GM12878 (cell line): ENCODE measurements at regions not wholly inside any gene's neighbourhood (a gene's known extent, or its start where the extent isn't known, plus 50 kb on each side); places are given as distances from the start of the nearest gene placed in this dataset.

Experiments used
- ATAC-seq: fragments of 200-7000 bp; cut with Tn5 transposase; 3 replicates; pipeline ENCODE4 v1.9.1; 2020; ENCODE audit warnings: mild to moderate bottlenecking, moderate library complexity
- BruUV-seq: library from RNA; stranded (reverse); fragments of 400-500 nt; replicated peaks from 2 replicates; lab custom pipeline; 2021; lab: Mats Ljungman, UMichigan
- CTCF ChIA-PET: fragments of 300-600 bp; sonication (Branson Sonifier 250); formaldehyde crosslinking; extraction: SDS; loops from one replicate; lab custom pipeline; 2021; ENCODE audit warnings: inconsistent platforms; lab: Yijun Ruan, JAX
- POLR2A ChIA-PET: fragments of 350-600 bp; formaldehyde crosslinking; extraction: SDS; loops from one replicate; lab custom pipeline; 2021; ENCODE audit warnings: inconsistent platforms; lab: Charles Lee
- RAD21 ChIA-PET: fragments of 300-600 bp; sonication (Branson Sonifier 250); formaldehyde crosslinking; loops from one replicate; lab custom pipeline; 2023; ENCODE audit warnings: antibody characterized with exemption; ENCODE audit not compliant: unreplicated experiment; lab: Charles Lee
- SMC1A ChIA-PET: fragments of 300-600 bp; sonication (Branson Sonifier 250); formaldehyde crosslinking; loops from one replicate; lab custom pipeline; 2023; ENCODE audit not compliant: unreplicated experiment, uncharacterized antibody; lab: Charles Lee
- DNase-seq: peaks from one replicate; pipeline ENCODE4 v3.0.0-alpha.2; 2011; ENCODE audit warnings: low read depth, low spot score
- FAIRE-seq: peaks from 3 replicates; lab custom pipeline; 2011; peaks lifted over from hg19 to GRCh38; lab: Jason Lieb, UNC
- H2AFZ ChIP-seq: 2 replicates; pipeline ENCODE4 v1.6.0; 2011; ENCODE audit warnings: low read depth, low read length, control low read depth; ENCODE audit not compliant: control insufficient read depth
- H3K27ac ChIP-seq: 2 replicates; pipeline ENCODE4 v1.5.1; 2011; ENCODE audit warnings: control low read depth; ENCODE audit not compliant: control insufficient read depth, insufficient read depth
- H3K27me3 ChIP-seq, 2 experiments: replicated peaks in 1 of 2; 2 replicates each; pipeline versions ENCODE4 v1.6.0 to v1.6.1; 2011; ENCODE audit warnings: low read length in 1 of 2; ENCODE audit not compliant: control insufficient read depth in 2 of 2, insufficient read depth in 2 of 2
- H3K36me3 ChIP-seq, 2 experiments: 2 replicates each; pipeline ENCODE4 v1.5.1; 2011; ENCODE audit warnings: low read length in 1 of 2; ENCODE audit not compliant: control insufficient read depth in 2 of 2, insufficient read depth in 2 of 2
- H3K4me1 ChIP-seq: 2 replicates; pipeline ENCODE4 v1.6.1; 2011; ENCODE audit warnings: mild to moderate bottlenecking, low read length, moderate library complexity, mixed read lengths; ENCODE audit not compliant: control insufficient read depth, insufficient read depth
- H3K4me2 ChIP-seq: 2 replicates; pipeline ENCODE4 v1.6.0; 2011; ENCODE audit warnings: control low read depth; ENCODE audit not compliant: control insufficient read depth, insufficient read depth
- H3K4me3 ChIP-seq: fragments of 200-600 bp; sonication (generic); 2 replicates; pipeline ENCODE4 v1.5.1; 2016
- H3K79me2 ChIP-seq: 2 replicates; pipeline ENCODE4 v1.6.0; 2011; ENCODE audit warnings: low read length; ENCODE audit not compliant: control insufficient read depth, insufficient read depth
- H3K9ac ChIP-seq: 2 replicates; pipeline ENCODE4 v1.8.0; 2011; ENCODE audit warnings: low read length, control low read depth, mixed read lengths; ENCODE audit not compliant: control insufficient read depth, insufficient read depth
- H3K9me3 ChIP-seq: replicated peaks from 3 replicates; pipeline ENCODE4 v1.5.1; 2011; ENCODE audit warnings: mild to moderate bottlenecking, low read length; ENCODE audit not compliant: control insufficient read depth, insufficient read depth
- H4K20me1 ChIP-seq: 2 replicates; pipeline ENCODE4 v1.6.0; 2011; ENCODE audit not compliant: control insufficient read depth, insufficient read depth
- ASH2L ChIP-seq: fragments of 300-600, 200-600 bp; sonication (generic); IDR thresholded peaks from 2 replicates; pipeline ENCODE4 v1.6.1; 2017; ENCODE audit warnings: low read depth, mild to moderate bottlenecking, borderline replicate concordance
- IKZF1 ChIP-seq: fragments of 450-650 bp; conservative IDR thresholded peaks from 2 replicates; pipeline ENCODE4 v1.6.1; 2017; ENCODE audit warnings: antibody characterized with exemption, mild to moderate bottlenecking
- IRF4 ChIP-seq: IDR thresholded peaks from 2 replicates; pipeline ENCODE4 v1.6.1; 2011; ENCODE audit warnings: low read depth, low read length
- KDM1A ChIP-seq: fragments of 200-600 bp; sonication (generic); IDR thresholded peaks from 2 replicates; pipeline ENCODE4 v1.6.1; 2016; ENCODE audit warnings: borderline replicate concordance
- NR2C1 ChIP-seq: fragments of 450-650 bp; IDR thresholded peaks from 2 replicates; pipeline ENCODE4 v1.6.1; 2017; ENCODE audit warnings: antibody characterized with exemption, mild to moderate bottlenecking, moderate library complexity
- PAX5 ChIP-seq: IDR thresholded peaks from 2 replicates; pipeline ENCODE4 v1.6.1; 2011; ENCODE audit warnings: low read depth, low read length, borderline replicate concordance
- RBBP5 ChIP-seq: fragments of 200-600 bp; sonication (generic); conservative IDR thresholded peaks from 2 replicates; pipeline ENCODE4 v1.6.1; 2016
- RFX5 ChIP-seq: IDR thresholded peaks from 2 replicates; pipeline ENCODE4 v1.6.1; 2011; ENCODE audit warnings: low read depth, low read length, improper control_type of control experiment
- SIX5 ChIP-seq: IDR thresholded peaks from 2 replicates; pipeline ENCODE4 v1.6.1; 2011; ENCODE audit warnings: mild to moderate bottlenecking, low read depth, low read length, moderate library complexity; ENCODE audit not compliant: severe bottlenecking
- SMAD5 ChIP-seq: IDR thresholded peaks from 2 replicates; pipeline ENCODE4 v1.6.1; 2016; ENCODE audit warnings: antibody characterized with exemption, low read depth
- SMARCA5 ChIP-seq: fragments of 450-650 bp; IDR thresholded peaks from 2 replicates; pipeline ENCODE4 v1.6.1; 2017; ENCODE audit warnings: mild to moderate bottlenecking
- WGBS: methylation state at CpG from one replicate; pipeline ENCODE4 v1.1.6; 2016; ENCODE audit warnings: low lambda C conversion rate; ENCODE audit not compliant: insufficient replicate concordance, insufficient coverage; ENCODE audit errors: missing lambda C conversion rate; 5-methylcytosine and 5-hydroxymethylcytosine counted together
- in situ Hi-C: fragments of 300-500 bp; cut with MboI; formaldehyde crosslinking; loops from 9 replicates; pipeline ENCODE4 v1.14.3; 2018; ENCODE audit warnings: mixed read lengths
- intact Hi-C: fragments of 100-400 bp; cut with micrococcal nuclease; formaldehyde crosslinking; loops from one replicate; pipeline ENCODE4 v1.14.2; 2022; ENCODE audit not compliant: unreplicated experiment
- TF ChIP-seq, protein P1 (sequence below): fragments of 450-650 bp; IDR thresholded peaks from 2 replicates; pipeline ENCODE4 v1.6.1; 2017; ENCODE audit warnings: low read depth, mild to moderate bottlenecking, moderate library complexity
- TF ChIP-seq, protein P2 (sequence below): fragments of 450-650 bp; IDR thresholded peaks from 2 replicates; pipeline ENCODE4 v1.6.1; 2017; ENCODE audit warnings: antibody characterized with exemption, mild to moderate bottlenecking, moderate library complexity
- TF ChIP-seq, protein P3 (sequence below): fragments of 150-350 bp; IDR thresholded peaks from 2 replicates; pipeline ENCODE4 v1.6.1; 2014; ENCODE audit warnings: mild to moderate bottlenecking, low read depth, low read length
- TF ChIP-seq, protein P4 (sequence below): fragments of 450-650 bp; formaldehyde crosslinking; IDR thresholded peaks from 2 replicates; pipeline ENCODE4 v1.4.0; 2020; ENCODE audit warnings: mild to moderate bottlenecking, moderate library complexity

DNA sequence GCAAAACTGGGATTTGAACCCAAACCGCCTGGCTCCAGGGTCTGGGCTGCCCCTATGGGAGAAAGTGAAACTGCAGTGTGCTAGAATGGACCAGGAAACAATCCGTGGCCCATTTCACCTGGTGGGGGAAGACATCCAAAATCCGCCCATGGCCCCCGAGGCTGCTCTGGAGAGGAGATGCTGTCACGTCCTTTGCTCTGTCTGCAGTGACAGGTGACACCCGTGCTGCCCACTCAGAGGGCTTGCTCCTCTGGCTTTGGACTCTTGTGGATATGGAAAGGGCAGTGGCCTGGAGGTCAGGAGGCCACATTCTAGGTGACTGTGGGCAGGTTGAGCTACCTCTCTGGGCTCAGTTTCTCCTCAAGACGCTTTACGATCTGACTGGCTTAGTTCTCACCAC, 151.2 kb upstream of the GPR26 start (continued):
- TF ChIP-seq, protein P1, sequence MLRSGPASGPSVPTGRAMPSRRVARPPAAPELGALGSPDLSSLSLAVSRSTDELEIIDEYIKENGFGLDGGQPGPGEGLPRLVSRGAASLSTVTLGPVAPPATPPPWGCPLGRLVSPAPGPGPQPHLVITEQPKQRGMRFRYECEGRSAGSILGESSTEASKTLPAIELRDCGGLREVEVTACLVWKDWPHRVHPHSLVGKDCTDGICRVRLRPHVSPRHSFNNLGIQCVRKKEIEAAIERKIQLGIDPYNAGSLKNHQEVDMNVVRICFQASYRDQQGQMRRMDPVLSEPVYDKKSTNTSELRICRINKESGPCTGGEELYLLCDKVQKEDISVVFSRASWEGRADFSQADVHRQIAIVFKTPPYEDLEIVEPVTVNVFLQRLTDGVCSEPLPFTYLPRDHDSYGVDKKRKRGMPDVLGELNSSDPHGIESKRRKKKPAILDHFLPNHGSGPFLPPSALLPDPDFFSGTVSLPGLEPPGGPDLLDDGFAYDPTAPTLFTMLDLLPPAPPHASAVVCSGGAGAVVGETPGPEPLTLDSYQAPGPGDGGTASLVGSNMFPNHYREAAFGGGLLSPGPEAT, result no peak
- TF ChIP-seq, protein P2, sequence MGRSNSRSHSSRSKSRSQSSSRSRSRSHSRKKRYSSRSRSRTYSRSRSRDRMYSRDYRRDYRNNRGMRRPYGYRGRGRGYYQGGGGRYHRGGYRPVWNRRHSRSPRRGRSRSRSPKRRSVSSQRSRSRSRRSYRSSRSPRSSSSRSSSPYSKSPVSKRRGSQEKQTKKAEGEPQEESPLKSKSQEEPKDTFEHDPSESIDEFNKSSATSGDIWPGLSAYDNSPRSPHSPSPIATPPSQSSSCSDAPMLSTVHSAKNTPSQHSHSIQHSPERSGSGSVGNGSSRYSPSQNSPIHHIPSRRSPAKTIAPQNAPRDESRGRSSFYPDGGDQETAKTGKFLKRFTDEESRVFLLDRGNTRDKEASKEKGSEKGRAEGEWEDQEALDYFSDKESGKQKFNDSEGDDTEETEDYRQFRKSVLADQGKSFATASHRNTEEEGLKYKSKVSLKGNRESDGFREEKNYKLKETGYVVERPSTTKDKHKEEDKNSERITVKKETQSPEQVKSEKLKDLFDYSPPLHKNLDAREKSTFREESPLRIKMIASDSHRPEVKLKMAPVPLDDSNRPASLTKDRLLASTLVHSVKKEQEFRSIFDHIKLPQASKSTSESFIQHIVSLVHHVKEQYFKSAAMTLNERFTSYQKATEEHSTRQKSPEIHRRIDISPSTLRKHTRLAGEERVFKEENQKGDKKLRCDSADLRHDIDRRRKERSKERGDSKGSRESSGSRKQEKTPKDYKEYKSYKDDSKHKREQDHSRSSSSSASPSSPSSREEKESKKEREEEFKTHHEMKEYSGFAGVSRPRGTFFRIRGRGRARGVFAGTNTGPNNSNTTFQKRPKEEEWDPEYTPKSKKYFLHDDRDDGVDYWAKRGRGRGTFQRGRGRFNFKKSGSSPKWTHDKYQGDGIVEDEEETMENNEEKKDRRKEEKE, result no peak
- no peak for TF ChIP-seq KDM1A
- no peak for TF ChIP-seq IRF4
- no peak for TF ChIP-seq RFX5
- no peak for TF ChIP-seq RBBP5
- no peak for TF ChIP-seq SMAD5
- TF ChIP-seq IKZF1, result no peak

DNA sequence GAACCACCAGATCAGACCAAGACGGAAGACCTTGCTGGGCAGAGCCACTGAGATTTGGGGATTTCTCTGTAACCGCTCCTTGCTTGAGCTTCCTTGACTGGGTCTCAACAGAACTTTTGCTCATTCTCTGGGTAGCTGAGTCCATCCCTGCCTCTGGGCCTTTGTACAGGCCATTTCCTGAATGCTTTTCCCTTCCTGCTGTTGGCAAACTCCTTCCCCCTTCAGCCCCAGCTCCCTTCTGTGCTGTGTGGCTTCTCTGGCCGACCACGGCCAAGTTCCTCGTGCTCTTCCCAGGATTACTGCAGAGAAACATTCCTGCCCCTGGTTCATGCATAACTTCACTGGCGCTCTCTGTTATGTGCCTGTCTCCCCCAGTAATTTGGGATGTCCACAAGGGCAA, 150.5 kb upstream of the GPR26 start:
- no peaks in the 10 kb centered on the region for H3K36me3 ChIP-seq
- H3K4me3 ChIP-seq, result no peak overlapping the region
- H3K4me1 ChIP-seq, result no peaks in the 10 kb centered on the region
- H3K27ac ChIP-seq, result no peak overlapping the region
- ChIA-PET CTCF (interaction anchor here (1.2 kb wide), 1 partner anchor 11 kb away, joined by 3 read pairs; no protein-coding TSS in a partner anchor), POLR2A (no interaction called here), RAD21 (no interaction called here), SMC1A (interaction anchor here (0.9 kb wide), 1 partner anchor 15 kb away, joined by 3 read pairs; no protein-coding TSS in a partner anchor)
- FAIRE-seq (no peak), ATAC-seq (no peak), DNase-seq (no peak)
- H3K79me2 ChIP-seq, result no peaks in the 10 kb centered on the region
- intact Hi-C loops (no loop called here), in situ Hi-C loops (no loop called here)
- H4K20me1 ChIP-seq, result no peaks in the 10 kb centered on the region
- H2AFZ ChIP-seq, result no peak overlapping the region
- H3K9me3 ChIP-seq, result no peaks in the 10 kb centered on the region
- WGBS, result 94% methylated on average over 6 of the region's 6 CpGs
- BruUV-seq, result no TSS peak
- no peak overlapping the region for H3K4me2 ChIP-seq
- H3K27me3 ChIP-seq, result no peaks in the 10 kb centered on the region
- no peak overlapping the region for H3K9ac ChIP-seq
- no peak for TF ChIP-seq NR2C1
- TF ChIP-seq, protein P3, sequence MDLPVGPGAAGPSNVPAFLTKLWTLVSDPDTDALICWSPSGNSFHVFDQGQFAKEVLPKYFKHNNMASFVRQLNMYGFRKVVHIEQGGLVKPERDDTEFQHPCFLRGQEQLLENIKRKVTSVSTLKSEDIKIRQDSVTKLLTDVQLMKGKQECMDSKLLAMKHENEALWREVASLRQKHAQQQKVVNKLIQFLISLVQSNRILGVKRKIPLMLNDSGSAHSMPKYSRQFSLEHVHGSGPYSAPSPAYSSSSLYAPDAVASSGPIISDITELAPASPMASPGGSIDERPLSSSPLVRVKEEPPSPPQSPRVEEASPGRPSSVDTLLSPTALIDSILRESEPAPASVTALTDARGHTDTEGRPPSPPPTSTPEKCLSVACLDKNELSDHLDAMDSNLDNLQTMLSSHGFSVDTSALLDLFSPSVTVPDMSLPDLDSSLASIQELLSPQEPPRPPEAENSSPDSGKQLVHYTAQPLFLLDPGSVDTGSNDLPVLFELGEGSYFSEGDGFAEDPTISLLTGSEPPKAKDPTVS, result no peak
- TF ChIP-seq, protein P4, sequence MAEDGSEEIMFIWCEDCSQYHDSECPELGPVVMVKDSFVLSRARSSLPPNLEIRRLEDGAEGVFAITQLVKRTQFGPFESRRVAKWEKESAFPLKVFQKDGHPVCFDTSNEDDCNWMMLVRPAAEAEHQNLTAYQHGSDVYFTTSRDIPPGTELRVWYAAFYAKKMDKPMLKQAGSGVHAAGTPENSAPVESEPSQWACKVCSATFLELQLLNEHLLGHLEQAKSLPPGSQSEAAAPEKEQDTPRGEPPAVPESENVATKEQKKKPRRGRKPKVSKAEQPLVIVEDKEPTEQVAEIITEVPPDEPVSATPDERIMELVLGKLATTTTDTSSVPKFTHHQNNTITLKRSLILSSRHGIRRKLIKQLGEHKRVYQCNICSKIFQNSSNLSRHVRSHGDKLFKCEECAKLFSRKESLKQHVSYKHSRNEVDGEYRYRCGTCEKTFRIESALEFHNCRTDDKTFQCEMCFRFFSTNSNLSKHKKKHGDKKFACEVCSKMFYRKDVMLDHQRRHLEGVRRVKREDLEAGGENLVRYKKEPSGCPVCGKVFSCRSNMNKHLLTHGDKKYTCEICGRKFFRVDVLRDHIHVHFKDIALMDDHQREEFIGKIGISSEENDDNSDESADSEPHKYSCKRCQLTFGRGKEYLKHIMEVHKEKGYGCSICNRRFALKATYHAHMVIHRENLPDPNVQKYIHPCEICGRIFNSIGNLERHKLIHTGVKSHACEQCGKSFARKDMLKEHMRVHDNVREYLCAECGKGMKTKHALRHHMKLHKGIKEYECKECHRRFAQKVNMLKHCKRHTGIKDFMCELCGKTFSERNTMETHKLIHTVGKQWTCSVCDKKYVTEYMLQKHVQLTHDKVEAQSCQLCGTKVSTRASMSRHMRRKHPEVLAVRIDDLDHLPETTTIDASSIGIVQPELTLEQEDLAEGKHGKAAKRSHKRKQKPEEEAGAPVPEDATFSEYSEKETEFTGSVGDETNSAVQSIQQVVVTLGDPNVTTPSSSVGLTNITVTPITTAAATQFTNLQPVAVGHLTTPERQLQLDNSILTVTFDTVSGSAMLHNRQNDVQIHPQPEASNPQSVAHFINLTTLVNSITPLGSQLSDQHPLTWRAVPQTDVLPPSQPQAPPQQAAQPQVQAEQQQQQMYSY, result no peak
- no peak for TF ChIP-seq PAX5
- TF ChIP-seq ASH2L, result no peak
- no peak for TF ChIP-seq SIX5
- TF ChIP-seq SMARCA5, result no peak
